GM19463 (cell line): ENCODE measurements at regions not wholly inside any gene's neighbourhood (a gene's known extent, or its start where the extent isn't known, plus 50 kb on each side); places are given as distances from the start of the nearest gene placed in this dataset.
"Not testable (repeated sequence)": the region's sequence is repeated elsewhere in the genome, so short reads cannot be mapped to it uniquely, and the experiment has no call there.

ENCODE experiments used
- ATAC-seq: cut with Tn5 transposase; IDR thresholded peaks from one replicate; pipeline ENCODE4 v1.9.1; 2021; ENCODE audit warnings: mild to moderate bottlenecking, moderate library complexity; ENCODE audit not compliant: unreplicated experiment

GRCh38 chr6:14510038-14510437 is 392.5 kb downstream of the CD83 start:
- ATAC-seq, result no peak

DNA sequence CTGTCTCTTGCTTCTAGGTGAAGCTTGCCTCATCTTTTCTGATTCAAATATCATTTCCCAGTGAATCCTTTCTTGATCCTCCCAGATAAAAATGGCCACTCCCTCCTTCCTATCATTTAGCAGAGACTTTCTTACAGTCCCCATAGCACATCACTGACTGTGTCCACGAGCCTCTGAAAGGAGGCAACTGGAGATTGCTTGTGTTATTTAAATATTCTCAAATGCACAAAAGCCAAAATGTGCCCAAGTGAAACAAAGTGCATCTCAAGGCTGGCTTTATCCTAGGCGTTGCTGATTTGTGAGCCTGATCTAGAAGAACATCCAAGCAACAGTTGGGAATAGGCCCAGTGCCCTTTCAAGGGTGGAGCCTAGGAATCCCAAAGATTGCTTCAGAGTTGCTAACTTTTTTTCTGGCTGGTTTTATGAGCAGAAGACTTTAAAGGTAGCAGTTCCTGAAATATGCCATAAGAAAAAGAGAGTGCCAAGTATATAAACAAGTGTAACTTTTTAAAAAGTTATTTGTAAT is 393.6 kb downstream of the CD83 start:
- ATAC-seq, result no peak

- no peak for ATAC-seq
Measured at GRCh38 chr6:14512246-14512645, 394.7 kb downstream of the CD83 start.

DNA sequence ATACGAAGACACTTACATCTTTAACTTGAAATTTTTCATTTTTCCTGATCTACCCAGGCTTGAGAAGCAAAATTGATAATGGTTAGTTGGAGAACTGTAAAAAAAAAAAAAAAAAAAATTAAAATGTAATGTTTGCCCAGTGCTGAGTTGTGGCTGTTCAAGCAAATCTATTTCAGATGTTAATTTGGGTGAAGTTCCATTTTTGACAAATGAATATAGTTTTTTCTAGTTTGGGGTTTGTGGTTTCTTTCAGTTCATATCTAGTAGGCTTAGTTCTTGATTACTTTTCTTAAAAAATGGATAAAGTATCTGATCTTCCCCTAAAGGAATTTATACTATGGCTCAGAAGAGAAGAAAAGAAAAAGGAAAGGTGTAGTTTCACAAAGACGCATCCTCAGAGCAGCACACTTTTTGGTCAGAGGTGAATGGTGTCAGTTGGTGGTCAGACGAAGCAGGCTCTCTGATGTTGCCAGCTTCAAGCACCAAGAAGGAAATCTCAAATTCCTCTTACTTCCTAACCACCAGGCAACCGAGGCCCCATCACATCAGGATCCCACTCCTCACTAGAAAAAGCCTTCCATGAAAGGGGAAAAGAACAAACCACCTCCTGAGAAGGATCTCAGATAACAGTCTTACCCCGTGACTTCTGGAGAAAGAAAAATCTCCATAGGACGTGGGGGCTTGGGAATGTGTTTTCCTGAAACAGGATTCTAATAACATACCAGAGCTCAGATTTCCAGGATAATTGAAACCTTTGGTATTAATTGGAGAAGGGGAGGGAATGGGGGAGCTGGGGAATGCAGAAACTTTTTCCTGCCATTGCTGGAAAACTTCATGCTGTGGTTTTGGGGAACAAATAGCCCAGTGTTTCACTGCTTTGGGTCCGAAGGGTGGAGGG is 396.2 kb downstream of the CD83 start:
- ATAC-seq, result no peak

DNA sequence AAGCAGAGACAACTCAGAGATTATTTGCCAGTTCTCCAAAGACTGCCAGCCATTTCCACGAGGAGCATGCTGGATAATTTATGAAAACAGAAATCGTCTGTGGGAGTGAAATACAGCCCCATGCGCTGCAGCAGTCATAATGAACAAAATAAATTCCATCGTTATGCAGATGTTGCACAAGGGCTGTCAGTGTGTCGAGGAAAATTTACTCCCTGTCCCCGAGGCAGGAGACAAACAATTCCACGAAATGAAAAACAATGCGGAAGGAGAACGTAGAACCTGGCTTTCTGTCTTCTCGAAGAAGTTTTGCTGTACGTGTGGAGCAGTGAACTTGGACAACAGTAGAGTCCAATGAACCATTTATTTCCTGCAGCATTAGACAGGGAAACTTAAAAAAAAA is 399.4 kb downstream of the CD83 start:
- no peak for ATAC-seq

DNA sequence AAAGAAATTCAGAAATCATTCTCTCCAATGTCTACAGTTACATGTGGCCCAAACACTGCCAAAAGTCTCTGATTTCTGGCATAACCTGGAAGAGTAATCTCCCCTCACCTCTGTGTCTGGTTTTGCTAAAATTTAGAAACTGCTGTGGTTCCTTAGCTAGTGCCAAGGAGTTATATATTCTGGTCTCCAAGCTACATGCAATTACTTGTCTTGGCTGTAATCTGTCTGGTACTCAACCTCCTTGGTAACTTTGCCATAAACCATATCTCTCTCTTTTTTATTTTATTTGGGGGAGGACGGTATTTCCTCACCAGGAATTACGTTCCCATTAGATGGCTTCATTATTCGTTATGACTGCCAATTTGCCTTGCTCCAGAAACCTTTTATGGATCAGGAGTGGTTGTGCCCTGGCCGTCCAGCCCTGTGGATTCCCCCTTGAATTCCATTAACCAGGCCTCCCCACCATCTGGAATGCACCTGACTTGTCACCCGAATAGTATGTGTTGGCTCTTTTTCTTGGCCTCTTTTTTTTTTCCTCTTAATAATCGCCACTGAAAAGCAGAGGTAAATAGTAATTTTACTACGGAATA is 400.0 kb downstream of the CD83 start:
- ATAC-seq, result no peak

DNA sequence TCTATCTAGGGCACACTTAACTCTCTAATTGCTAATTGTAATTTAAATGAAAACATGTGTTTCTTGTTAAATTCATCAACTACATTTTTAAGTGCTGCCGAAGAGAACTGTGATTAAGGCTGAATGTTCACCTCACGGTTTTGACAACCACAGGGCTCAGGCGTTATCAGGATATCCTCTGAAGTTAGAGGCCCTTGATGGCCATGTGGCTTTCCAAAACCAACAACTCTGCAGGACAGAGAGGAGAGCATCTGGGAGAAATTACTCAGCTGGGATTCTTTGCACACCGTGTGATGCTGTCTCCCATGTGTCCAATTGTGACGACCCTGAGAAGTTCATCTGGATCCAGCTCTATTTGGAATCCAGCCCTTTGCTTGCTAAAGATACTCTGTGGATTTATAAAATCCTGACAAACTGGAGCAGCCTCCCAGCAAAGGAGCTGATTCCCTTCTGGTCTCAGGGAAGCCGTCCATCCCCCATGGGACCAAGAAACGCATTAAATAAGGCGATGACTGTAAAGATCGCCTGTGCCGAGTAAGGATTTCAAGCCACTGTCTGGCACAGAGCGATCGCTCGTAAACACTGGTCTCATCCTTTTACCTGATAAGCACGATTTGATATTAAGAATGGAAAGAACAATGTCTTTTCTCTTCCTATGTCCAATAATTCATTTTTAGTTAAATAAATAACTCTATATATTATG is 401.1 kb downstream of the CD83 start:
- ATAC-seq, result no peak

- ATAC-seq, result no peak
Measured at GRCh38 chr6:14520029-14520428, 402.5 kb downstream of the CD83 start.

DNA sequence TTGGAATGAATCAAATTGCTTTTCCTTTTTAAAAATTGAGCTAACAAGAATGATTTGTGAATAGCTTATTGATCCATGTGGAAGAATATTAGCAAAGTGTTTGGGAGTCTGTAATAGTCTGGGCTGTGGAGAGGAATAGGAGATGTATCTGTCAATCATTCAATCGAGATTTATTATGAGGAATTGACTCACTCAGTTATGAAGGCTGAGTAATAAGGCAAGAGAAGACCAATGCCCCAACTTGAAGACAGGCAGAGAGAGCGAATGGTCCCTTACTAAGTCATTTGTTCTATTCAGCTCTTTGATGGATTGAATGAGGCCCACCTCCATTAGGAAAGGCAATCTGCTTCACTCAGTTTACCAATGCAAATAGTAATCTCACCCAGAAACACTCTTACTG is 403.0 kb downstream of the CD83 start:
- ATAC-seq, result no peak

GRCh38 chr6:14521141-14521540 is 403.6 kb downstream of the CD83 start:
- ATAC-seq, result no peak

DNA sequence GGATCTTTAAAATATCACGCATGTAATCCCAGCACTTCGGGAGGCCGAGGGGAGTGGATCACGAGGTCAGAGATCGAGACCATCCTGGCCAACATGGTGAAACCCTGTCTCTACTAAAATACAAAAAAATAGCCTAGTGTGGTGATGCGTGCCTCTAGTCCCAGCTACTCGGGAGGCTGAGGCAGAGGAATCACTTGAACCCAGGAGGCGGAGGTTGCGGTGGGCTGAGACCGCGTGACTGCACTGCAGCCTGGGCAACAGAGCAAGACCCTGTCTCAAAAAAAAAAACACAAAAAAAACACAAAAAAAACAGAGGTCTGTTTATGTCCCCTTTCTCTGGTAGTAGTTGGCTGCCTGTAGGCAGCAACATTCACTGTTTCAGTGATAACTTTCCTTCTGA is 404.3 kb downstream of the CD83 start:
- ATAC-seq, result not testable (repeated sequence)

DNA sequence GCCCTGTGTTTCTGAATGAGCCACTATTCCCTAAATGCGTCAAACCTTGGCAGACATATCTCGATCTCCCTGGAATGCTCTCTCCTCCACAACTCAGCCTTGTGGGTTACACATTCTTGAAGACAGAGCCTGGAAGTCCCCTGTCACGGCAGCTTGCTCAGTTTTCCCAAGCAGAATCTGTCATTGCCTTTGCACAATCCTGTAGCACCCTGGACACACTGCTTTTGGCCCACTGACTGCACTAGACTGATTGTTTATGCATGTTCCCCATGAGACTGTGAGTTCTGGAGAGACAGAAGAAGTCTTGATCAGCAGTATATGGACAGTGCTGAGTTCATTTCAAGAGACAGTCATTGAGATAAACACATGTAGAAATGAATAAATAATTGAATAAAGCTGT is 406.7 kb downstream of the CD83 start:
- no peak for ATAC-seq

DNA sequence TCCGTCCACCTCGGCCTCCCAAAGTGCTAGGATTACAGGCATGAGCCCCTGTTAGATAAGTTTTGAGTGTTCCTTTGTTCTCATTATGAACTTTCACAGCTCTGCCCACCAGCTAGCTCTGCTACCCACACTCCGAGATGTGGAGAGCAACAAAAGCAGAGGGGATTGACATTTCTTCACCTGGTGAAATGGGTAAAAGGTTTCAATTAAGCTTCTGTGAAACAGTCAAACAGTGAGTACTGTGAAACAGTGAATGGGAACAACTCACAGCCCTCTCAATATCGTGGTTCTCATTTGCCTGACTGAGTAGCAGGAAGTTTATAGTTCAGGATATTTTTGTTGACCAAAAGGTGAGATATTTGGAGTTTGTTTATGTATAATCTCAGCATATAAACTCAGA is 412.8 kb downstream of the CD83 start:
- ATAC-seq, result no peak

- no peak for ATAC-seq
Measured at GRCh38 chr6:14533446-14533845, 415.9 kb downstream of the CD83 start.

DNA sequence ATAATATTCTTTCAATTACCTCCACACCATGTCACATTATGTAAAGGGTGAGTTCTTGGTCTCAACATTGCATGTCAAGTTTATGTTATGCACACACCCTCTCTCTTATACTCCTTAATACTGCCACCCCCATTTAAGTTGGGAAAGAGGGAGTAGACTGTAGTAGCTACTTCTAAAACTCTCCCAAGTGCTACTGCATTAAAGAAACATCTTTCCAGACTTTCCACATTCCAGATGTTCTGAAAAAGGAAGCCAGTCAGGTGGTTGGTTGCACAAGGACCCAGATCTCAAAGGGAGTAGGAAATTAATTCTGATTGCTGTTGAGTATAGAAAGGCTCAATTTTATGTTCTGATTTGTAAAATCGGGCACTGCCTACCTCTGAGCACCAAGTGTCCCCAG is 419.5 kb downstream of the CD83 start:
- ATAC-seq, result no peak

GRCh38 chr6:14540276-14540675 is 422.7 kb downstream of the CD83 start:
- ATAC-seq, result no peak

- ATAC-seq, result no peak
Measured at GRCh38 chr6:14540810-14541540, 423.4 kb downstream of the CD83 start.

GRCh38 chr6:14542670-14543366 is 425.2 kb downstream of the CD83 start:
- peak; percentile 98 for ATAC-seq

DNA sequence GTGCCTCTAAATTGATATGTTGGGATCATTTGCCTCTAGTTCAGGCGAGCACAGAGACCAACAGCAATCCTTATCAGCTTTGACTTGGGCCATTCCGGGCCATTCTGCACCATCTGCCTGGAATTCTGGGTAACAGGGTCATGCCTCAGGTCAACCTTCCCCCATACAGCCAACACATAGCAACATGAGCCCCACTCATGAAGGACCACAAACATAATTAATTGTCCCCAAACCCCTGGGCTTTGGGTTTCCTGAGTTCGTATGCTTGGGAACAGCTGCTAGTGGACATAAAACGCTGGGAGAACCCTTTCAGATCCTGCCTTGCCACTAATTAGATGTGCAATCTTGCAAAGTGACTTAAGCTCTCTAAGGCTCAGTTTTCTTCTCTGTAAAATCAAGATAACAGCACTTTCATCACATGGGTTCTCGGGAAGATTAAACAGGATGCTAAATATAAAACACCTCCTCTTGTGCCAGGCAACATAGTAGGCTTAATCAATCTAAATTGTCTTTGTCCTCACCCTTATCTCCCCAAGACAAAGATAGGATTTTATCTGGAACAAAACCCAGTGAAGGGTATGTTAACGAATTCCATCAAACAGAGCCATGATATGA is 426.5 kb downstream of the CD83 start:
- no peak for ATAC-seq

GRCh38 chr6:14544666-14545065 is 427.1 kb downstream of the CD83 start:
- no peak for ATAC-seq
